Hepatocyte (in vitro differentiated cells): ENCODE measurements at regions not wholly inside any gene's neighbourhood (a gene's known extent, or its start where the extent isn't known, plus 50 kb on each side); places are given as distances from the start of the nearest gene placed in this dataset.

ENCODE experiments used
- EZH2 ChIP-seq: fragments of 200-600 bp; sonication (generic); IDR thresholded peaks from 2 replicates; pipeline ENCODE4 v1.6.1; 2016; ENCODE audit warnings: antibody characterized with exemption, mild to moderate bottlenecking, borderline replicate concordance
- EZH2phosphoT487 ChIP-seq: fragments of 200-600 bp; sonication (generic); IDR thresholded peaks from one replicate; pipeline ENCODE4 v1.6.1; 2018; ENCODE audit warnings: antibody characterized with exemption, mild to moderate bottlenecking, low read depth, moderate library complexity; ENCODE audit not compliant: unreplicated experiment, severe bottlenecking
- TF ChIP-seq, protein P1 (sequence below): fragments of 200-600 bp; sonication (generic); IDR thresholded peaks from 2 replicates; pipeline ENCODE4 v1.5.1; 2016; ENCODE audit warnings: antibody characterized with exemption, mild to moderate bottlenecking; ENCODE audit not compliant: poor library complexity

DNA sequence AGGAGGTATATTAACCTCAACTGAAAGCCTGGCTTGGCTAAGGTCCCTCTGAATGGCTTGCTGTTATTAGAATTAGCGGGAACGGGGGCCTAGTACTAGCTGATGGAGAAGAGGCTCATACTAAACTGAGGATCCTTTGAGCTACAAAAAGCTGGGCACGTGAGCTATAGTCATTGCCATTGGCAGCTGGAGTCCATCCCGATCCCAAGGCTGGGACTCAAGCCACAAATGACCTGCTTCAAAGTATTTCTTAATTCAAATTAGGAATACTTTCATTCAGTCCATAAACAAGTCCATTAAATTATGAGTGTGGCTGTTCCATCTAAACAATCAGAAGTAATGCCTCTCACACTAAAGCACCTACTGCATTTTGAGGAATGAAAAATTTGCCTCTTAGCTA lies 114.5 kb downstream of the DACT1 start:
- TF ChIP-seq, protein P1, sequence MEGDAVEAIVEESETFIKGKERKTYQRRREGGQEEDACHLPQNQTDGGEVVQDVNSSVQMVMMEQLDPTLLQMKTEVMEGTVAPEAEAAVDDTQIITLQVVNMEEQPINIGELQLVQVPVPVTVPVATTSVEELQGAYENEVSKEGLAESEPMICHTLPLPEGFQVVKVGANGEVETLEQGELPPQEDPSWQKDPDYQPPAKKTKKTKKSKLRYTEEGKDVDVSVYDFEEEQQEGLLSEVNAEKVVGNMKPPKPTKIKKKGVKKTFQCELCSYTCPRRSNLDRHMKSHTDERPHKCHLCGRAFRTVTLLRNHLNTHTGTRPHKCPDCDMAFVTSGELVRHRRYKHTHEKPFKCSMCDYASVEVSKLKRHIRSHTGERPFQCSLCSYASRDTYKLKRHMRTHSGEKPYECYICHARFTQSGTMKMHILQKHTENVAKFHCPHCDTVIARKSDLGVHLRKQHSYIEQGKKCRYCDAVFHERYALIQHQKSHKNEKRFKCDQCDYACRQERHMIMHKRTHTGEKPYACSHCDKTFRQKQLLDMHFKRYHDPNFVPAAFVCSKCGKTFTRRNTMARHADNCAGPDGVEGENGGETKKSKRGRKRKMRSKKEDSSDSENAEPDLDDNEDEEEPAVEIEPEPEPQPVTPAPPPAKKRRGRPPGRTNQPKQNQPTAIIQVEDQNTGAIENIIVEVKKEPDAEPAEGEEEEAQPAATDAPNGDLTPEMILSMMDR: no peak
- TF ChIP-seq EZH2: no peak
- TF ChIP-seq EZH2phosphoT487: no peak
